GM12891 (cell line): ENCODE measurements at regions not wholly inside any gene's neighbourhood (a gene's known extent, or its start where the extent isn't known, plus 50 kb on each side); places are given as distances from the start of the nearest gene placed in this dataset.

Experiments
- PAX5 ChIP-seq: IDR thresholded peaks from 2 replicates; pipeline ENCODE4 v1.6.1; 2011; ENCODE audit warnings: low read length, moderate library complexity, mild to moderate bottlenecking; ENCODE audit not compliant: insufficient read depth, severe bottlenecking
- POLR2A ChIP-seq: IDR thresholded peaks from 2 replicates; pipeline ENCODE4 v1.6.1; 2011; ENCODE audit warnings: low read depth, low read length, control low read depth
- POLR2AphosphoS5 ChIP-seq: IDR thresholded peaks from 2 replicates; pipeline ENCODE4 v1.6.1; 2011; ENCODE audit warnings: low read depth, low read length, control low read depth
- TAF1 ChIP-seq: IDR thresholded peaks from 2 replicates; pipeline ENCODE4 v1.6.1; 2011; ENCODE audit warnings: low read depth, low read length, control low read depth

GRCh38 chr16:76771216-76771615 is 419.8 kb upstream of the MON1B start:
- no peak for TF ChIP-seq POLR2AphosphoS5
- no peak for TF ChIP-seq POLR2A
- no peak for TF ChIP-seq TAF1
- TF ChIP-seq PAX5: no peak
